Osteocyte (in vitro differentiated cells): ENCODE measurements at regions not wholly inside any gene's neighbourhood (a gene's known extent, or its start where the extent isn't known, plus 50 kb on each side); places are given as distances from the start of the nearest gene placed in this dataset.

Source experiments
- DNase-seq: peaks from one replicate; pipeline ENCODE4 v3.0.0; 2021; ENCODE audit warnings: mixed read lengths; ENCODE audit not compliant: unreplicated experiment; ENCODE audit errors: extremely low spot score
- H3K27ac Mint-ChIP-seq: one replicate; pipeline ENCODE4 v1.8.0; 2021; ENCODE audit warnings: mild to moderate bottlenecking, mixed read lengths; ENCODE audit not compliant: unreplicated experiment
- H3K27me3 Mint-ChIP-seq: one replicate; pipeline ENCODE4 v1.8.0; 2021; ENCODE audit warnings: mixed read lengths; ENCODE audit not compliant: unreplicated experiment
- H3K36me3 Mint-ChIP-seq: one replicate; pipeline ENCODE4 v1.8.0; 2021; ENCODE audit warnings: mixed read lengths; ENCODE audit not compliant: unreplicated experiment
- H3K4me1 Mint-ChIP-seq: one replicate; pipeline ENCODE4 v1.8.0; 2021; ENCODE audit warnings: mixed read lengths; ENCODE audit not compliant: unreplicated experiment
- H3K4me3 Mint-ChIP-seq: one replicate; pipeline ENCODE4 v1.8.0; 2021; ENCODE audit warnings: mild to moderate bottlenecking, moderate library complexity, mixed read lengths; ENCODE audit not compliant: unreplicated experiment
- H3K9me3 Mint-ChIP-seq: one replicate; pipeline ENCODE4 v1.8.0; 2021; ENCODE audit warnings: mixed read lengths; ENCODE audit not compliant: unreplicated experiment
- TF ChIP-seq, protein P1 (sequence below): fragments of 200-600 bp; sonication (generic); IDR thresholded peaks from 2 replicates; pipeline ENCODE4 v1.5.0; 2021; ENCODE audit warnings: antibody characterized with exemption, mild to moderate bottlenecking, moderate library complexity

DNA sequence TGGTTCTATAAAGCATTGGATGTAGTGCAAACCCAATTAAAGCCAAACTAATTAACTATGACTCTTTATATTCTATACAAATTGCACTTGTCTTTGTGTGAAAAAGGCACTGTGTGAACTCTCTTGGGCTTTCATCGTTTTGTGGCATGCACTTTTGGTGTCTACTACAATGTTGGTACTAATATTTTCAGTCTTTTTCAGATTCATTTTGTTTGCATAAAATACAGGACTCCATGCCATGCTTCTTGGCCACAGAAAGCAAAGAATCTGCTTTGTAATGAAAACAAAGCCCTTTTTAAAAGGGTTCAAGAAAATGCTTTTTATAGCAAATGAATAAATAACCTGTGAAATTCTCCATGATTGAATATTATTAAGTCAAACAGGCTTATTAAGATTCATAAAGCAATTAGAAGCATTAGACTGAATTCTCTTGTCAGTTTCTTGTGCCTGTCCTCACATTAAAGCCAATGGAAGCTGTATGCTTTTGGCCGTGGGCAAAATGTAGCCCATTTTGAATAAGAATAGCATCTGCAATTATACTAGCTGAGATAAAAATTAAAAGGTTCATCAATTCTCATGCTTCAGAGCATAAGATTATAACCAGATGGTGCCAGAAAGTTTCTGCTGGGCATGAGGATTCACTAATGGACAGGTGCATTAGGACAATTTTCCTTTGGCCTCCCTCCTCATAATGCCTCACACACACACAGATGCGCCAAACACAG is 1665.2 kb downstream of the SUCLG1 start:
- Mint-ChIP-seq H3K27ac (no peak overlapping the region), H3K9me3 (no peaks in the 10 kb centered on the region), H3K27me3 (no peaks in the 10 kb centered on the region), H3K4me3 (no peak overlapping the region), H3K4me1 (peaks cover 34% of the 10 kb centered on the region), H3K36me3 (no peaks in the 10 kb centered on the region)
- TF ChIP-seq, protein P1, sequence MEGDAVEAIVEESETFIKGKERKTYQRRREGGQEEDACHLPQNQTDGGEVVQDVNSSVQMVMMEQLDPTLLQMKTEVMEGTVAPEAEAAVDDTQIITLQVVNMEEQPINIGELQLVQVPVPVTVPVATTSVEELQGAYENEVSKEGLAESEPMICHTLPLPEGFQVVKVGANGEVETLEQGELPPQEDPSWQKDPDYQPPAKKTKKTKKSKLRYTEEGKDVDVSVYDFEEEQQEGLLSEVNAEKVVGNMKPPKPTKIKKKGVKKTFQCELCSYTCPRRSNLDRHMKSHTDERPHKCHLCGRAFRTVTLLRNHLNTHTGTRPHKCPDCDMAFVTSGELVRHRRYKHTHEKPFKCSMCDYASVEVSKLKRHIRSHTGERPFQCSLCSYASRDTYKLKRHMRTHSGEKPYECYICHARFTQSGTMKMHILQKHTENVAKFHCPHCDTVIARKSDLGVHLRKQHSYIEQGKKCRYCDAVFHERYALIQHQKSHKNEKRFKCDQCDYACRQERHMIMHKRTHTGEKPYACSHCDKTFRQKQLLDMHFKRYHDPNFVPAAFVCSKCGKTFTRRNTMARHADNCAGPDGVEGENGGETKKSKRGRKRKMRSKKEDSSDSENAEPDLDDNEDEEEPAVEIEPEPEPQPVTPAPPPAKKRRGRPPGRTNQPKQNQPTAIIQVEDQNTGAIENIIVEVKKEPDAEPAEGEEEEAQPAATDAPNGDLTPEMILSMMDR: no peak
- no peak for DNase-seq

DNA sequence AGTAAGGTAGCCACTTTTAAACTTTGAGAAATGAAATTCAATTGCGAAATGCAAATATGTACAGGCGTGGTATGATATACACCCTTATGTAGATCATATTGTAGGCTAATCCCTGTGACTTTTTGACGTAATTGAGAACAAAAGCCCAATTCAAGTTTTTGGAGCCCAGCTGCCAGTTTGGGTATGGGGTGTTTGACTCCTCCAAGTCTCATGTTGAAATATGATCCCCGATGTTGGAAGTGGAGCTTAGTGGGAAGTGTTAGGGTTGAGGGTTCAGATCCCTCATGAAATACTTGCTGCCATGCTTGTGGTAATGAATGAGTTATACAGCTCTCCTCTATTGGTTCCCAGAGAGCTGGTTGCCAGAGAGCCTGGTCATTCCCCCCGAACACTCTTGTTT is 1666.8 kb downstream of the SUCLG1 start:
- TF ChIP-seq, protein P1: no peak
- no peak for DNase-seq
- Mint-ChIP-seq H3K27ac (no peak overlapping the region), H3K27me3 (no peaks in the 10 kb centered on the region), H3K36me3 (no peaks in the 10 kb centered on the region), H3K9me3 (no peaks in the 10 kb centered on the region), H3K4me3 (no peak overlapping the region), H3K4me1 (peaks cover 34% of the 10 kb centered on the region)

DNA sequence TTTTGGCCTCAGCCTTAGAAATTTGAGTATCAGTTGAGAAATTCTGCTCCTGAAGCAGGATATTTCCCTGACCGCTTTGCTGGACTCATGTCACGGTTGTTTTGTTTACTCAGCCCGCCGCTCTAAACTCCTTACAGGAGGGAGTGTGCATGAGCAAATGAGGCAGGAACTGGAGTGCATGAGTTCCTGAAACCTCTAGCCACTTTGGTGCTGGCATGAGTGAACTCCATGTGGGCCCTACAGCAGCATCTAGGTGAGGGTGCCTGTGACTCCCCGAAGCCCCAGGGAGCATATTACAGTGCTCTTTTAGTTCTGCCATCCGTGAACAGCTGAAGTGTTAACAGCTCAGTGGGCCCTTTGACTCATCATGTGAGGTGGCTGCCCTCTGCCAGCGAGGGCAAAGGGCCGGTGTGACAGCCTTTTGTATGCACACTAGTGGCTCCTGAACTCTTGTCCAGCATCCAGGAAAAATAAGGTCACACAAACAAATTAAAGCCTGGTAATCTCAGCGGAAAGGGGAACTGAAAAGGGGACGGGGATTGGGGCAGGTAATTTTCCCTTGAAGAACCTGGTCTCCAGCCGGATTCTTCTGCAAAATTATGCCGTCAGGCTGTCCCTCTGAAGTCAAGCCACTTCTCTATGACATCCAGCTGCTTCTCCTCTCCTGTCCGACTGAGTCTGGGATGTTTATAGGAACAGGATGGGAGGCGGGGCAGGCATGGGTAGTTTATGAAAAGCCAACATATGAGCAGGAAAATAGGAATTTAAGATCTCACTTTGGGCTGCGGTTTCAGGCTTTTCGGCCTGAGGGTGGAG is 1668.7 kb downstream of the SUCLG1 start:
- no peak for DNase-seq
- Mint-ChIP-seq H3K27ac (peak overlapping the region; percentile 65), H3K4me3 (peak overlapping the region; percentile 52), H3K36me3 (no peaks in the 10 kb centered on the region), H3K9me3 (no peaks in the 10 kb centered on the region), H3K4me1 (peaks cover 19% of the 10 kb centered on the region), H3K27me3 (no peaks in the 10 kb centered on the region)
- TF ChIP-seq, protein P1: no peak

DNA sequence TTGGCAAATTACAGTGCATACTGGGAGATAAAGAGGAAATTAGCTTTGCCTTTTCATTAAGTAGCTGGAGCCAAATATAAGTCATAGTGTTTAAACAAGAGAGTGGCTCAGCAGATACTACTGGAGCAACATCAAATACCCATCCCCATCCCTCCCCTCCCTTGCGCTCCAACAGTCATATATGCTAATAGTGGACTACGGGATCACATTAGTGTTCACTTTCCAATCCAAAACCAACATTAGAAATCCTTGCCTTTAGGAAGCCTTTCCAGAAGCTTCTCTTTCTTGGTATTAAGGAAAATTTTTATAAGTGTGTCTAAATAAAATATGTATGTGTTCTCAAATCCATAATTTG is 1669.3 kb downstream of the SUCLG1 start:
- H3K9me3 Mint-ChIP-seq: no peaks in the 10 kb centered on the region
- no peaks in the 10 kb centered on the region for H3K27me3 Mint-ChIP-seq
- no peak for DNase-seq
- H3K36me3 Mint-ChIP-seq: no peaks in the 10 kb centered on the region
- H3K27ac Mint-ChIP-seq: peak overlapping the region; percentile 65
- H3K4me1 Mint-ChIP-seq: peaks cover 17% of the 10 kb centered on the region
- TF ChIP-seq, protein P1: no peak
- H3K4me3 Mint-ChIP-seq: no peak overlapping the region

DNA sequence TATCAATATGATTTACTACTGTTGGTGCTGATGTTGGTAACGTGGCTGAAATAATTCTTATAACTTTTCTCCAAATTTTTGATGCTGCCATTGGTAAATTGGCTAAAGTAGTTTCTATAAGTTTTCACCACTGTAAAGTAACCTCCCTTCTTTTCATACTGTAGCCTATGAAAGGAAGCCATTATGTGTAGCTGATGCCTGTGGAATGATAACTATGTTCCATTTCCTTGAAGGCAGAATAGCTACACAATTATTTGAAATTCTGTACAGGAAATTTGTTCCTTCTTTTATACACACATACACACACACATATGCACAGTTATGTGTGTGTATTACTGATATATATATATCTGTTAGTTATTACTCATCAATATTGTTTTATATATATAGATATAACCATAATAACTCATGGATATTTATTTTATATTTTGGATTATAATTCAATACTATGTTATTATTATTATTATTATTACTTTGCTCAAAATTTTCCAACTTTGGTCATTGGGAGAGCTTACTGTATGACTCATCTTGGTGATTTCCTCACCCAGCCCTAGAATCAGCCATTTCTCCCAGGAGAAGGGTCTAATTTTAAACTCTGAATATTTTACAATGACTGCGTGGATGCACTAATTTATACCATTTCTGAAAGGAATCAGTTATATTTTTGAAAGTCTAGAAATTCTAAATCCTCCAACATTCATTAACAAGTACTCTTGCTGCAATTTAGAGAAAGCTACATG is 1677.7 kb downstream of the SUCLG1 start:
- Mint-ChIP-seq H3K27me3 (no peaks in the 10 kb centered on the region), H3K27ac (no peak overlapping the region), H3K4me3 (no peak overlapping the region), H3K9me3 (no peaks in the 10 kb centered on the region), H3K4me1 (peaks cover 12% of the 10 kb centered on the region), H3K36me3 (no peaks in the 10 kb centered on the region)
- DNase-seq: no peak
- TF ChIP-seq, protein P1: no peak
